Naive thymus-derived CD4-positive, alpha-beta T cell (primary cell): ENCODE measurements at regions not wholly inside any gene's neighbourhood (a gene's known extent, or its start where the extent isn't known, plus 50 kb on each side); places are given as distances from the start of the nearest gene placed in this dataset.
"Not testable (repeated sequence)": the region's sequence is repeated elsewhere in the genome, so short reads cannot be mapped to it uniquely, and the experiment has no call there.

ENCODE experiments used
- ATAC-seq: fragments of 150-1000 bp; cut with Tn5 transposase; 2 replicates; pipeline ENCODE4 v1.10.0; 2021; ENCODE audit warnings: mild to moderate bottlenecking, moderate library complexity
- CTCF ChIA-PET: fragments of 350-600 bp; sonication (Branson Sonifier 250); formaldehyde crosslinking; loops from one replicate; lab custom pipeline; 2021; ENCODE audit warnings: antibody characterized with exemption; lab: Charles Lee
- POLR2A ChIA-PET: fragments of 350-600 bp; sonication (Branson Sonifier 250); formaldehyde crosslinking; loops from one replicate; lab custom pipeline; 2021; ENCODE audit warnings: antibody characterized with exemption, inconsistent platforms; lab: Charles Lee
- DNase-seq, 9 donors: peaks; one replicate each; pipeline versions ENCODE4 v3.0.0 to v3.0.0-alpha.2; 2020 to 2022; ENCODE audit warnings: mixed read lengths in 1 of 9
- H3K27ac ChIP-seq: one replicate; pipeline ENCODE4 v1.7.0; 2013; ENCODE audit warnings: mild to moderate bottlenecking, low read depth, low read length, moderate library complexity
- H3K27me3 ChIP-seq, 2 donors: one replicate each; pipeline ENCODE4 v1.7.0; 2013; ENCODE audit warnings: low read length in 2 of 2, mild to moderate bottlenecking in 2 of 2, moderate library complexity in 2 of 2; ENCODE audit not compliant: control insufficient read depth in 2 of 2, insufficient read depth in 2 of 2
- H3K36me3 ChIP-seq, 3 experiments: 1 replicate in 2 of 3; 2 replicates in 1 of 3; pipeline ENCODE4 v1.7.0; 2013; ENCODE audit warnings: low read length in 3 of 3, mild to moderate bottlenecking in 3 of 3, moderate library complexity in 1 of 3; ENCODE audit not compliant: insufficient read depth in 3 of 3, control insufficient read depth in 2 of 3
- H3K4me1 ChIP-seq, 2 donors: one replicate each; pipeline ENCODE4 v1.7.0; 2013; ENCODE audit warnings: low read length in 2 of 2, mild to moderate bottlenecking in 2 of 2, moderate library complexity in 1 of 2; ENCODE audit not compliant: control insufficient read depth in 2 of 2, insufficient read depth in 2 of 2
- H3K4me3 ChIP-seq: 2 replicates; pipeline ENCODE4 v1.7.0; 2013; ENCODE audit warnings: mild to moderate bottlenecking, low read length
- H3K9me3 ChIP-seq, 3 experiments: 1 replicate in 2 of 3; 2 replicates in 1 of 3; pipeline ENCODE4 v1.7.0; 2013; ENCODE audit warnings: low read length in 3 of 3; ENCODE audit not compliant: control insufficient read depth in 2 of 3
- H3K27ac Mint-ChIP-seq, 9 donors: one replicate each; pipeline ENCODE4 v1.8.0; 2020 to 2022; ENCODE audit warnings: mixed read lengths in 9 of 9, mild to moderate bottlenecking in 8 of 9, moderate library complexity in 5 of 9, inconsistent platforms in 2 of 9
- H3K27me3 Mint-ChIP-seq, 5 donors: one replicate each; pipeline ENCODE4 v1.8.0; 2021 to 2022; ENCODE audit warnings: mixed read lengths in 5 of 5, mild to moderate bottlenecking in 1 of 5
- H3K36me3 Mint-ChIP-seq, 5 donors: one replicate each; pipeline ENCODE4 v1.8.0; 2020 to 2022; ENCODE audit warnings: mixed read lengths in 5 of 5, mild to moderate bottlenecking in 3 of 5, inconsistent platforms in 1 of 5
- H3K4me1 Mint-ChIP-seq, 7 donors: one replicate each; pipeline ENCODE4 v1.8.0; 2020 to 2022; ENCODE audit warnings: mixed read lengths in 7 of 7, mild to moderate bottlenecking in 3 of 7, inconsistent platforms in 1 of 7
- H3K4me3 Mint-ChIP-seq, 10 donors: one replicate each; pipeline ENCODE4 v1.8.0; 2020 to 2022; ENCODE audit warnings: mild to moderate bottlenecking in 10 of 10, mixed read lengths in 10 of 10, moderate library complexity in 6 of 10, inconsistent platforms in 2 of 10
- H3K9me3 Mint-ChIP-seq, 11 donors: one replicate each; pipeline ENCODE4 v1.8.0; 2020 to 2022; ENCODE audit warnings: mixed read lengths in 11 of 11, mild to moderate bottlenecking in 4 of 11, inconsistent platforms in 1 of 11, moderate library complexity in 1 of 11
- intact Hi-C, 2 donors: fragments of 100-400 bp; cut with micrococcal nuclease; formaldehyde crosslinking; loops; one replicate each; pipeline ENCODE4 v1.15.1; 2023

DNA sequence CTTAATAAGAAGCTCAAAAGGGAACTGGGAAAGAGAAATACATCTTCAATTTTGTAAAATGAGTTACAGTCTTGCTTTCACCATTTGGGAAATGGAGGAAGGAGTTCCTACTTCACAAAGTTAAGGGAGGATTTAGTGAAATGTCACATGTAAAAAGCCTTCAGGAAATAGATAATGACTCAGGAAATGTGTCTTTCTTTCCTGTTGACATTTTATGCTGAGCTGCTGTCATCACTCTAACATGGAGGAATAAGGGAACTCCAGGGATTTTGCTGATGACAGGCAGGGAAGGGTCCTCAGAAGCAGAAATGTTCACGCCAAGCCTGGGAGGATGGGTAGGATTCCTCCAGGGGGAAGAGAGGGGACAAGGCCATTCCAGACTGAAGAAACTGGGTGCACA is 251.1 kb downstream of the USP46 start:
- CTCF ChIA-PET, result no interaction called here
- Histone ChIP-seq H3K27me3 (no peaks in the 10 kb centered on the region), H3K4me1 (no peaks in the 10 kb centered on the region), H3K4me3 (no peak overlapping the region), H3K9me3 (peaks cover 0 to 9% (median 0%) of the 10 kb centered on the region in 3 experiments), H3K27ac (no peak overlapping the region), H3K36me3 (no peaks in the 10 kb centered on the region)
- POLR2A ChIA-PET, result no interaction called here
- ATAC-seq (no peak), DNase-seq (no peak)
- Mint-ChIP-seq H3K27ac (no peak overlapping the region), H3K9me3 (peaks cover 8 to 40% (median 16%) of the 10 kb centered on the region in 11 donors), H3K36me3 (peaks cover 0 to 6% (median 0%) of the 10 kb centered on the region in 5 donors), H3K4me1 (no peaks in the 10 kb centered on the region), H3K27me3 (peaks cover 0 to 15% (median 14%) of the 10 kb centered on the region in 5 donors), H3K4me3 (no peak overlapping the region)
- intact Hi-C loops, result no loop called here

DNA sequence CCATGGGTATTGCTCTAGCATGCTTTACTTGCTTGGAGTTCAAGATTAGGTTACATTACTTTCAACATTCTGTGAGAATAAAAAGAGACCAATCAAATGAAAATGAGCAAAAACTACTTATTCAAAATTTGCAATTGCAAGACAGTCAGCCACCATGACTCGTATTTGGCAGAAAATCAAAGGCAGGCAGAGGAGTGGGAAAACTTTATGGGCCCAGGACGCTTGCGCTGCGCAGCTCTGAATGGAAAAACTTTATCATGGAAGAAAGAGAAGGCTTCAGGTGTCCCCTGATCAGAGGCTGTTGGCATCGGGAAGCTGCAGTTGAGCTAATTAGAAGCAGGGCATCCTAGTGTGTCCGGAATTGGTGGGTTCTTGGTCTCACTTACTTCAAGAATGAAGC is 250.6 kb downstream of the USP46 start:
- DNase-seq (no peak), ATAC-seq (no peak)
- H3K27ac Mint-ChIP-seq, result no peak overlapping the region
- ChIA-PET CTCF (no interaction called here), POLR2A (no interaction called here)
- Histone ChIP-seq H3K27ac (no peak overlapping the region), H3K4me3 (no peak overlapping the region), H3K4me1 (no peaks in the 10 kb centered on the region), H3K27me3 (no peaks in the 10 kb centered on the region), H3K9me3 (peaks cover 0 to 9% (median 0%) of the 10 kb centered on the region in 3 experiments), H3K36me3 (no peaks in the 10 kb centered on the region)
- H3K4me1 Mint-ChIP-seq, result no peaks in the 10 kb centered on the region
- H3K27me3 Mint-ChIP-seq, result peaks cover 0 to 19% (median 16%) of the 10 kb centered on the region in 5 donors
- intact Hi-C loops, result no loop called here
- H3K4me3 Mint-ChIP-seq, result no peak overlapping the region
- peaks cover 8 to 43% (median 19%) of the 10 kb centered on the region in 11 donors for H3K9me3 Mint-ChIP-seq
- peaks cover 0 to 6% (median 0%) of the 10 kb centered on the region in 5 donors for H3K36me3 Mint-ChIP-seq

DNA sequence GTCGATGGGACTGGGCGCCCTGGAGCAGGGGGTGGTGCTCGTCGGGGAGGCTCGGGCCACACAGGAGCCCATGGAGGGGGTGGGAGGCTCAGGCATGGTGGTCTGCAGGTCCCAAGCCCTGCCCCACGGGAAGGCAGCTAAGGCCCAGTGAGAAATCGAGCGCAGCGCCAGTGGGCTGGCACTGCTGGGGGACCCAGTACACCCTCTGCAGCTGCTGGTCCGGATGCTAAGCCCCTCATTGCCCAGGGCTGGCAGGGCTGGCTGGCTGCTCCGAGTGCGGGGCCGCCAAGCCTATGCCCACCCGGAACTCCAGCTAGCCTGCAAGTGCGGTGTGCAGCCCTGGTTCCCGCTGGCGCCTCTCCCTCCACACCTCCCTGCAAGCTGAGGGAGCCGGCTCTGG is 249.3 kb downstream of the USP46 start:
- ATAC-seq, H3K27ac Mint-ChIP-seq, POLR2A ChIA-PET, H3K4me1 Mint-ChIP-seq, intact Hi-C loops, H3K4me3 ChIP-seq, CTCF ChIA-PET, H3K27me3 ChIP-seq, H3K36me3 Mint-ChIP-seq, H3K27ac ChIP-seq, DNase-seq, H3K4me3 Mint-ChIP-seq, H3K36me3 ChIP-seq, H3K9me3 ChIP-seq, H3K4me1 ChIP-seq: not testable (repeated sequence)
- H3K27me3 Mint-ChIP-seq, result peaks cover 0 to 30% (median 18%) of the 10 kb centered on the region in 5 donors
- peaks cover 8 to 43% (median 19%) of the 10 kb centered on the region in 11 donors for H3K9me3 Mint-ChIP-seq

DNA sequence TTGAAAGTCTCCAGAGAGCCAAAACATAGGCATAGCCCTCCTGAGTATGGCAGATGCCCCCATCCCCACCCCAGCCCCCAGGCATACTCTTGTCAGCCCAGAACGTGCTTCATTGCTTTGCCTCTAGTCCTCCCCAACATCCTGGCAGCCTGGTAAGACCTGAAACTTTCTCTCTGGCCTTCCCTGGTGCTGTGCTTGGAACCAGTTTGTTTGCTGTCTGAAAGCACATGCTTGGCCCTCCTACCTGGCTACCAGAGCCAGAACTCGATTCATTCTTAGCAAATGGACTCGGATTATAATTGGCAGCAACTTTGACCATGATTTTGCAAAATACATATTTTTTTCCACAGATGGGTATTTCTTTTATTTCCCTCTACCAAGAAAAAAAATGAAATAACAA is 248.1 kb downstream of the USP46 start:
- Mint-ChIP-seq H3K4me3 (no peak overlapping the region), H3K9me3 (peaks cover 8 to 43% (median 20%) of the 10 kb centered on the region in 11 donors), H3K36me3 (peaks cover 0 to 6% (median 0%) of the 10 kb centered on the region in 5 donors), H3K4me1 (no peaks in the 10 kb centered on the region), H3K27me3 (peaks cover 0 to 28% (median 18%) of the 10 kb centered on the region in 5 donors), H3K27ac (no peak overlapping the region)
- ChIA-PET POLR2A (no interaction called here), CTCF (no interaction called here)
- Histone ChIP-seq H3K36me3 (no peaks in the 10 kb centered on the region), H3K4me3 (no peak overlapping the region), H3K4me1 (no peaks in the 10 kb centered on the region), H3K9me3 (peaks cover 0 to 9% (median 0%) of the 10 kb centered on the region in 3 experiments), H3K27me3 (no peaks in the 10 kb centered on the region), H3K27ac (no peak overlapping the region)
- ATAC-seq, result no peak
- intact Hi-C loops, result no loop called here
- DNase-seq, result no peak

DNA sequence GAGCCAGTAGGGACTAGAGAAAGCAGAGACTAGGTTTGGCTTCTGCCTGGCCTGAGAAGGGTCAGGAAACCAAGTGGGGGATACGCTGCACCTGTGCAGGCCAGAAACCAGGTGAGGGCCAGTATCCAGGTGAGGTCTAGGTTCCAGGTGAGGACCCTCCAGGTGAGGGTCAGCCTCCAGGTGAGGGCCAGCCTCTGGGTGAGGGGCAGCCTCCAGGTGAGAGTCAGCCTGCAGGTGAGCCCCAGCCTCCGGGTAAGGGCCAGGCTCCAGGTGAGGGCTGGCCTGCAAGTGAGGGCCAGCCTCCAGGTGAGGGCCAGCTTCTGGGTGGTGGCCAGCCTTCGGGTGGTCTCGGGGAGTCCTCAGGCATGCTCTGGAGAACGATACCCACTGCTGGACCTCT is 238.8 kb downstream of the USP46 start:
- intact Hi-C loops, result no loop called here
- no peaks in the 10 kb centered on the region for H3K9me3 ChIP-seq
- H3K4me3 ChIP-seq, result no peak overlapping the region
- ATAC-seq (no peak), DNase-seq (no peak)
- POLR2A ChIA-PET, result no interaction called here
- CTCF ChIA-PET, result interaction anchor here (0.6 kb wide), 1 partner anchor 1309 kb away, joined by 4 read pairs; no protein-coding TSS in a partner anchor
- no peaks in the 10 kb centered on the region for H3K4me1 ChIP-seq
- H3K36me3 Mint-ChIP-seq, result peaks cover 0 to 4% (median 0%) of the 10 kb centered on the region in 5 donors
- H3K27ac Mint-ChIP-seq, result no peak overlapping the region
- no peaks in the 10 kb centered on the region for H3K36me3 ChIP-seq
- peaks cover 3 to 10% (median 5%) of the 10 kb centered on the region in 11 donors for H3K9me3 Mint-ChIP-seq
- H3K4me3 Mint-ChIP-seq, result no peak overlapping the region
- peaks cover 0 to 14% (median 2%) of the 10 kb centered on the region in 5 donors for H3K27me3 Mint-ChIP-seq
- no peak overlapping the region for H3K27ac ChIP-seq
- no peaks in the 10 kb centered on the region for H3K4me1 Mint-ChIP-seq
- no peaks in the 10 kb centered on the region for H3K27me3 ChIP-seq

DNA sequence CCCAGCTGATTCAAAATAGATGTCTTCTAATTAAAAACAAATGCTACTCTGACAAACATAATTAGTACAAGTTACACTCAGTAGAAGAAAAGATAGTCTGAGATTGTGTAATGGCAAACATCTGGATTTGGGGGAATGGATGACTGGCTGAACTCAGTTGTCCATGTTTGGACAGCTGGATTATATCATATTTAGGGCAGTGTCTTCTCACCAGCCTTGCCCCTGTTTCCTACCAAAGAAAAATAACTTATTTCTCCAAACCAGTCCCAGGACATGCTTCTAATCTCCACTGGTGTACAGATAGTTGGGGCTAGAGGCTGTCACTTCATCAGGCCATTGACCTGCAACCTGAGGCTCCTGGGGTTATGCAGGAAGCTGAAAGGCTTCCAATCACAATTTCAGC is 237.3 kb downstream of the USP46 start:
- Mint-ChIP-seq H3K36me3 (peaks cover 0 to 4% (median 0%) of the 10 kb centered on the region in 5 donors), H3K27me3 (peaks cover 0 to 11% (median 2%) of the 10 kb centered on the region in 5 donors), H3K4me1 (no peaks in the 10 kb centered on the region), H3K9me3 (peaks cover 3 to 11% (median 5%) of the 10 kb centered on the region in 11 donors), H3K4me3 (no peak overlapping the region), H3K27ac (no peak overlapping the region)
- H3K4me1 ChIP-seq, result no peaks in the 10 kb centered on the region
- H3K36me3 ChIP-seq, result no peaks in the 10 kb centered on the region
- H3K27ac ChIP-seq, result no peak overlapping the region
- no peaks in the 10 kb centered on the region for H3K9me3 ChIP-seq
- CTCF ChIA-PET, result no interaction called here
- H3K4me3 ChIP-seq, result no peak overlapping the region
- POLR2A ChIA-PET, result no interaction called here
- no peaks in the 10 kb centered on the region for H3K27me3 ChIP-seq
- intact Hi-C loops, result no loop called here
- no peak for ATAC-seq
- DNase-seq, result no peak

DNA sequence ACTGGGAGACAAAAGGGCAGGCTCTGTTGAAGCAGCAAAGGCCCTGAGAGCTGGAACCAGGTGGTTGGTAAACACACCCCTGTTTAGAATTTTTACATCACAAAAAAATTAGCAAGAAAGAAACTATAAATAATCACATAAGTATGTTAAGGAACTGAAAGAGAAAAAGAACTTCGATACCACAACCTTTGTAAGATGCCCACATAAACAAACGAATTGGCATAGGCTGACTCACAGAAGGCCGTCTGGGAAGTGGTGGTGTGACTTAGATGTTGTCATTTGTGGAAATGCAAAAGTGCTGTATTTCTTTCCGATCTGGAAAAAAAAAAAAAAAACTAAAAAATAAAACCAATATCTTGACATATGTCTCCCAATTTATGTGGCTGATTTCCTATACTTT is 235.1 kb downstream of the USP46 start:
- POLR2A ChIA-PET, result no interaction called here
- ATAC-seq, result no peak
- no peaks in the 10 kb centered on the region for H3K36me3 ChIP-seq
- no peak for DNase-seq
- no peaks in the 10 kb centered on the region for H3K4me1 ChIP-seq
- H3K9me3 Mint-ChIP-seq, result peaks cover under 1 to 8% (median 2%) of the 10 kb centered on the region in 11 donors
- no peak overlapping the region for H3K4me3 ChIP-seq
- no peaks in the 10 kb centered on the region for H3K4me1 Mint-ChIP-seq
- H3K27me3 Mint-ChIP-seq, result peaks cover 0 to 11% (median 0%) of the 10 kb centered on the region in 5 donors
- no peak overlapping the region for H3K4me3 Mint-ChIP-seq
- intact Hi-C loops, result no loop called here
- H3K9me3 ChIP-seq, result no peaks in the 10 kb centered on the region
- H3K27ac ChIP-seq, result no peak overlapping the region
- CTCF ChIA-PET, result no interaction called here
- no peak overlapping the region for H3K27ac Mint-ChIP-seq
- H3K27me3 ChIP-seq, result no peaks in the 10 kb centered on the region
- H3K36me3 Mint-ChIP-seq, result peaks cover 0 to 1% (median 0%) of the 10 kb centered on the region in 5 donors
